IMR-90 (cell line): ENCODE measurements at regions not wholly inside any gene's neighbourhood (a gene's known extent, or its start where the extent isn't known, plus 50 kb on each side); places are given as distances from the start of the nearest gene placed in this dataset.

Experiments
- ATAC-seq: fragments of 200-7000 bp; cut with Tn5 transposase; 2 replicates; pipeline ENCODE4 v1.9.1; 2020; ENCODE audit warnings: low read depth, mild to moderate bottlenecking, moderate library complexity
- BruUV-seq: library from RNA; stranded (reverse); fragments of 400-500 nt; replicated peaks from 2 replicates; lab custom pipeline; 2021; lab: Mats Ljungman, UMichigan
- CTCF ChIA-PET: fragments of 300-600 bp; formaldehyde crosslinking; extraction: SDS; loops from one replicate; lab custom pipeline; 2021; ENCODE audit warnings: antibody characterized with exemption; lab: Yijun Ruan, JAX
- POLR2A ChIA-PET: fragments of 300-600 bp; sonication (Branson Sonifier 250); formaldehyde crosslinking; loops from one replicate; lab custom pipeline; 2022; ENCODE audit warnings: antibody characterized with exemption; ENCODE audit not compliant: unreplicated experiment; lab: Charles Lee
- DNase-seq: peaks from one replicate; pipeline ENCODE4 v3.0.0; 2013
- H2AFZ ChIP-seq: replicated peaks from 2 replicates; pipeline ENCODE3; 2013; ENCODE audit warnings: low read length, mild to moderate bottlenecking; ENCODE audit not compliant: poor library complexity
- H2AK5ac ChIP-seq: 2 replicates; pipeline ENCODE4 v1.6.1; 2013; ENCODE audit warnings: low read depth, low read length, inconsistent platforms
- H2AK9ac ChIP-seq: replicated peaks from 2 replicates; pipeline ENCODE3; 2013; ENCODE audit warnings: mild to moderate bottlenecking, low read depth, low read length, moderate library complexity; ENCODE audit not compliant: poor library complexity
- H2BK120ac ChIP-seq: 2 replicates; pipeline ENCODE4 v1.6.1; 2013; ENCODE audit warnings: low read depth, low read length, inconsistent platforms
- H2BK15ac ChIP-seq: 3 replicates; pipeline ENCODE4 v1.6.1; 2013; ENCODE audit warnings: low read depth, low read length, inconsistent platforms
- H2BK20ac ChIP-seq: 2 replicates; pipeline ENCODE4 v1.6.1; 2013; ENCODE audit warnings: low read depth, mild to moderate bottlenecking, inconsistent platforms, low read length, moderate library complexity
- H2BK5ac ChIP-seq: 2 replicates; pipeline ENCODE4 v1.6.1; 2013; ENCODE audit warnings: mild to moderate bottlenecking, low read depth, low read length, inconsistent platforms; ENCODE audit not compliant: poor library complexity, severe bottlenecking
- H3K14ac ChIP-seq: replicated peaks from 2 replicates; pipeline ENCODE4 v1.6.1; 2013; ENCODE audit warnings: low read depth, low read length, inconsistent platforms
- H3K18ac ChIP-seq: 2 replicates; pipeline ENCODE4 v1.6.1; 2013; ENCODE audit warnings: low read depth, low read length, control low read depth
- H3K23ac ChIP-seq: 2 replicates; pipeline ENCODE4 v1.6.1; 2013; ENCODE audit warnings: low read depth, low read length, inconsistent platforms
- H3K27ac ChIP-seq: 2 replicates; pipeline ENCODE4 v1.5.1; 2013; ENCODE audit warnings: mild to moderate bottlenecking, control low read depth, low read length; ENCODE audit not compliant: insufficient read depth
- H3K27me3 ChIP-seq: 2 replicates; pipeline ENCODE4 v1.6.1; 2013; ENCODE audit warnings: low read length; ENCODE audit not compliant: control insufficient read depth, insufficient read depth
- H3K36me3 ChIP-seq: 2 replicates; pipeline ENCODE4 v1.6.1; 2013; ENCODE audit warnings: low read length, mixed read lengths; ENCODE audit not compliant: control insufficient read depth, insufficient read depth
- H3K4ac ChIP-seq: 2 replicates; pipeline ENCODE4 v1.6.1; 2013; ENCODE audit warnings: low read depth, low read length, inconsistent platforms
- H3K4me1 ChIP-seq: 2 replicates; pipeline ENCODE4 v1.6.1; 2013; ENCODE audit warnings: low read length, mixed read lengths; ENCODE audit not compliant: control insufficient read depth, insufficient read depth
- H3K4me2 ChIP-seq: 2 replicates; pipeline ENCODE4 v1.6.1; 2013; ENCODE audit warnings: low read depth, mild to moderate bottlenecking, control low read depth, low read length, moderate library complexity
- H3K4me3 ChIP-seq: 2 replicates; pipeline ENCODE4 v1.5.1; 2013; ENCODE audit warnings: low read depth, mild to moderate bottlenecking, control low read depth, low read length, moderate library complexity; ENCODE audit not compliant: insufficient read depth
- H3K56ac ChIP-seq: 2 replicates; pipeline ENCODE4 v1.6.1; 2013; ENCODE audit warnings: low read length, inconsistent platforms; ENCODE audit not compliant: insufficient read depth; ENCODE audit errors: extremely low read depth
- H3K79me1 ChIP-seq, 2 experiments: 2 replicates each; pipeline ENCODE4 v1.6.1; 2013; ENCODE audit warnings: low read length in 2 of 2, inconsistent platforms in 1 of 2, low read depth in 1 of 2
- H3K9ac ChIP-seq: 2 replicates; pipeline ENCODE4 v1.6.1; 2013; ENCODE audit warnings: low read depth, low read length, control low read depth
- H3K9me1 ChIP-seq: 2 replicates; pipeline ENCODE4 v1.6.1; 2013; ENCODE audit warnings: low read length, inconsistent platforms; ENCODE audit not compliant: insufficient read depth
- H3K9me3 ChIP-seq: 2 replicates; pipeline ENCODE4 v1.6.1; 2013; ENCODE audit warnings: low read length; ENCODE audit not compliant: control insufficient read depth, insufficient read depth
- H4K20me1 ChIP-seq: 2 replicates; pipeline ENCODE4 v1.6.1; 2013; ENCODE audit warnings: low read length, inconsistent platforms; ENCODE audit not compliant: insufficient read depth
- H4K5ac ChIP-seq: 2 replicates; pipeline ENCODE4 v1.6.1; 2013; ENCODE audit warnings: mild to moderate bottlenecking, low read depth, low read length, control low read depth
- H4K8ac ChIP-seq, 2 experiments: 2 replicates each; pipeline ENCODE4 v1.6.1; 2013; ENCODE audit warnings: low read depth in 2 of 2, low read length in 2 of 2, control low read depth in 1 of 2, inconsistent platforms in 1 of 2
- H4K91ac ChIP-seq: 2 replicates; pipeline ENCODE4 v1.6.1; 2013; ENCODE audit warnings: low read depth, low read length, inconsistent platforms; ENCODE audit not compliant: insufficient read depth
- ELK1 ChIP-seq: fragments of 150-350 bp; IDR thresholded peaks from 2 replicates; pipeline ENCODE4 v1.6.1; 2016; ENCODE audit warnings: low read depth, mild to moderate bottlenecking, low read length, moderate library complexity, borderline replicate concordance
- MAZ ChIP-seq: IDR thresholded peaks from 2 replicates; pipeline ENCODE4 v1.6.1; 2012; ENCODE audit warnings: low read depth, mild to moderate bottlenecking, low read length, improper control_type of control experiment, moderate library complexity, borderline replicate concordance
- NFE2L2 ChIP-seq: fragments of 150-350 bp; IDR thresholded peaks from 2 replicates; pipeline ENCODE4 v1.6.1; 2016; ENCODE audit warnings: low read depth, mild to moderate bottlenecking, low read length
- POLR2A ChIP-seq: IDR thresholded peaks from 2 replicates; pipeline ENCODE4 v1.6.1; 2012; ENCODE audit warnings: mild to moderate bottlenecking, low read depth, low read length
- RFX5 ChIP-seq: IDR thresholded peaks from 2 replicates; pipeline ENCODE4 v1.8.0; 2012; ENCODE audit warnings: low read depth, mild to moderate bottlenecking, low read length, moderate library complexity
- SMC3 ChIP-seq: fragments of 150-350 bp; IDR thresholded peaks from 2 replicates; pipeline ENCODE4 v1.6.1; 2016; ENCODE audit warnings: low read depth, mild to moderate bottlenecking, antibody characterized with exemption, low read length, moderate library complexity
- WGBS, 2 experiments: methylation state at CpG; one replicate each; pipeline versions ENCODE4 v1.1.5 to v1.1.7; 2013; ENCODE audit warnings: missing lambda C conversion rate in 2 of 2; ENCODE audit not compliant: insufficient read length in 1 of 2; ENCODE audit errors: extremely low coverage in 2 of 2; 5-methylcytosine and 5-hydroxymethylcytosine counted together
- dilution Hi-C: fragments of 300-500 bp; cut with HindIII; formaldehyde crosslinking; loops from one replicate; pipeline ENCODE4 v1.14.3; 2018; ENCODE audit warnings: low sequenced_read_pairs; ENCODE audit not compliant: unreplicated experiment
- in situ Hi-C: fragments of 300-500 bp; cut with MboI; formaldehyde crosslinking; loops from 3 replicates; pipeline ENCODE4 v1.14.3; 2019; ENCODE audit warnings: low sequenced_read_pairs, inconsistent platforms, mixed read lengths
- intact Hi-C: fragments of 100-400 bp; cut with micrococcal nuclease; formaldehyde crosslinking; loops from 2 replicates; pipeline ENCODE4 v1.10.0; 2022

GRCh38 chr4:176433983-176434382 lies 114.2 kb downstream of the SPCS3 start:
- no peak overlapping the region; the same call in 1 of the 2 replicates for H3K4me2 ChIP-seq
- ChIA-PET POLR2A (interaction anchor here (0.6 kb wide), 1 partner anchor 536 kb away, joined by 3 read pairs; no protein-coding TSS in a partner anchor), CTCF (no interaction called here)
- no peak overlapping the region for H3K9ac ChIP-seq
- dilution Hi-C loops (no loop called here), intact Hi-C loops (no loop called here), in situ Hi-C loops (no loop called here)
- no peaks in the 10 kb centered on the region for H4K20me1 ChIP-seq
- H3K4me3 ChIP-seq: no peak overlapping the region
- H4K8ac ChIP-seq: no peak overlapping the region; a peak in 1 of 4 replicates
- no peaks in the 10 kb centered on the region for H3K36me3 ChIP-seq
- H3K9me3 ChIP-seq: no peaks in the 10 kb centered on the region
- no peak overlapping the region for H2BK5ac ChIP-seq
- H3K18ac ChIP-seq: no peak overlapping the region
- no peak overlapping the region for H3K56ac ChIP-seq
- TF ChIP-seq SMC3 (no peak), ELK1 (no peak), NFE2L2 (no peak), MAZ (no peak), POLR2A (no peak), RFX5 (no peak)
- H3K27ac ChIP-seq: no peak overlapping the region
- peak overlapping the region; percentile 87 for H2BK120ac ChIP-seq
- H2AFZ ChIP-seq: no peak overlapping the region
- H2AK9ac ChIP-seq: no peak overlapping the region
- H2AK5ac ChIP-seq: no peak overlapping the region
- no peak overlapping the region; the same call in 1 of the 2 replicates for H4K5ac ChIP-seq
- no CpG with 5 or more reads among the region's 3 CpGs for WGBS, 2 experiments
- peak overlapping the region; percentile 88; the same call in 1 of the 2 replicates for H2BK20ac ChIP-seq
- no peak overlapping the region for H2BK15ac ChIP-seq
- no peaks in the 10 kb centered on the region for H3K79me1 ChIP-seq
- no peak overlapping the region for H3K4ac ChIP-seq
- ATAC-seq (no peak), DNase-seq (peak; percentile 22)
- BruUV-seq: no TSS peak
- no peaks in the 10 kb centered on the region for H3K27me3 ChIP-seq
- no peak overlapping the region for H4K91ac ChIP-seq
- peaks cover 4% of the 10 kb centered on the region; the same call in 1 of the 2 replicates for H3K4me1 ChIP-seq
- H3K23ac ChIP-seq: no peak overlapping the region; the same call in 1 of the 2 replicates
- H3K9me1 ChIP-seq: peaks cover 6% of the 10 kb centered on the region; the same call in 1 of the 2 replicates
- no peak overlapping the region for H3K14ac ChIP-seq
